ENCODE measurements at regions not wholly inside any gene's neighbourhood (a gene's known extent, or its start where the extent isn't known, plus 50 kb on each side); places are given as distances from the start of the nearest gene placed in this dataset.

DNA sequence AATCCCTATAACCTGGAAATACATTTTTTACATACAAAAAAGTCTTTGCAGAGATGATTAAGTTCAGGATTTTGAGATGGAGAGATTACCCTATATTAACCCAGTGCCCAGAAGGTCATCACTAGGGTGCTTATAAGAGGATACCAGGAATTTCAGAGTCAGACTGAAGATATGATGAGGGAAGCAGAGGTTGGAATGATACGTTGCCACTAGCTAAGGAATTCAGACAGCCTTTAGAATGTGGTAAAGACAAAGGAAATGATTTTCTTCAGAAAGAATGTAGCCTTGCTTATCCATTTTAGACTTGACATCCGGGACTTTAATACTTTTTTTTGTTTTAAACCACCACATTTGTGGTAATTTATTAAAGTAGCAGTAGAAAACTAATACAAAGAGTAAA lies 2176.8 kb upstream of the C9orf72 start:
- H3K18ac ChIP-seq (ENCODE audit: extremely low read depth, low read length): no peak overlapping the region
- no peak overlapping the region for H2BK20ac ChIP-seq (ENCODE audit: low read length)
- H3K4ac ChIP-seq (replicated peaks; ENCODE audit: insufficient read length, low read depth, low read length): no peak overlapping the region
- no peak overlapping the region for H2AFZ ChIP-seq (ENCODE audit: low read length)
- CTCF ChIA-PET (ENCODE audit: partially characterized antibody): no interaction called here
- no peak overlapping the region for H3K9ac ChIP-seq (replicated peaks in 1 of 4; ENCODE audit: extremely low read depth in 1 of 4, low read depth in 3 of 4, low read length in 3 of 4)
- TF ChIP-seq PHF8 (conservative IDR thresholded peaks at IDR 0.05; ENCODE audit: low read depth, low read length) (no peak), POU5F1 (IDR thresholded peaks at IDR 0.05; ENCODE audit: low read depth, low read length) (no peak), BCL11A (IDR thresholded peaks at IDR 0.05; ENCODE audit: low read depth in 2 of 2, low read length in 2 of 2) (no peak), RFX5 (IDR thresholded peaks at IDR 0.05; ENCODE audit: borderline replicate concordance, low read depth, low read length) (no peak), RBBP5 (IDR thresholded peaks at IDR 0.05; ENCODE audit: borderline replicate concordance, low read depth, low read length) (no peak), RAD21 (IDR thresholded peaks at IDR 0.05 in 1 of 2, conservative IDR thresholded peaks at IDR 0.05 in 1 of 2; ENCODE audit: low read depth in 2 of 2, low read length in 2 of 2) (no peak), SUZ12 (IDR thresholded peaks at IDR 0.05; ENCODE audit: low read length) (no peak), SAP30 (IDR thresholded peaks at IDR 0.05; ENCODE audit: insufficient read depth, insufficient replicate concordance, low read length) (no peak), FOSL1 (IDR thresholded peaks at IDR 0.05; ENCODE audit: insufficient read depth, low read depth, low read length) (no peak), POLR2A (IDR thresholded peaks at IDR 0.05; ENCODE audit: control extremely low read depth in 1 of 2, low read depth in 2 of 2, low read length in 2 of 2) (no peak), SP4 (IDR thresholded peaks at IDR 0.05; ENCODE audit: low read length) (no peak), KDM5A (IDR thresholded peaks at IDR 0.05; ENCODE audit: low read length) (no peak)
- TF ChIP-seq, protein P1, sequence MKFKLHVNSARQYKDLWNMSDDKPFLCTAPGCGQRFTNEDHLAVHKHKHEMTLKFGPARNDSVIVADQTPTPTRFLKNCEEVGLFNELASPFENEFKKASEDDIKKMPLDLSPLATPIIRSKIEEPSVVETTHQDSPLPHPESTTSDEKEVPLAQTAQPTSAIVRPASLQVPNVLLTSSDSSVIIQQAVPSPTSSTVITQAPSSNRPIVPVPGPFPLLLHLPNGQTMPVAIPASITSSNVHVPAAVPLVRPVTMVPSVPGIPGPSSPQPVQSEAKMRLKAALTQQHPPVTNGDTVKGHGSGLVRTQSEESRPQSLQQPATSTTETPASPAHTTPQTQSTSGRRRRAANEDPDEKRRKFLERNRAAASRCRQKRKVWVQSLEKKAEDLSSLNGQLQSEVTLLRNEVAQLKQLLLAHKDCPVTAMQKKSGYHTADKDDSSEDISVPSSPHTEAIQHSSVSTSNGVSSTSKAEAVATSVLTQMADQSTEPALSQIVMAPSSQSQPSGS (IDR thresholded peaks at IDR 0.05; ENCODE audit: low read length): no peak
- no peaks in the 10 kb centered on the region for H3K23me2 ChIP-seq (ENCODE audit: low read depth, low read length)
- H3K23ac ChIP-seq (ENCODE audit: insufficient read length): no peak overlapping the region
- no peak for DNase-seq (ENCODE audit: low read depth in 1 of 2, low spot score in 2 of 2)
- no peaks in the 10 kb centered on the region for H3K36me3 ChIP-seq (ENCODE audit: control insufficient read depth in 2 of 4, insufficient read depth in 4 of 4, low read length in 3 of 4)
- no peak overlapping the region for H2AK5ac ChIP-seq (ENCODE audit: low read depth, low read length)
- H4K8ac ChIP-seq (ENCODE audit: extremely low read depth, insufficient read depth, low read length): no peak overlapping the region
- no peak overlapping the region for H3K27ac ChIP-seq (ENCODE audit: low read depth, low read length)
- no peaks in the 10 kb centered on the region for H3K79me2 ChIP-seq (ENCODE audit: control insufficient read depth in 1 of 2, insufficient read depth in 2 of 2, low read length in 2 of 2)
- no peak overlapping the region for H3K56ac ChIP-seq (replicated peaks; ENCODE audit: insufficient read length, low read depth, low read length)
- H2BK5ac ChIP-seq (ENCODE audit: low read depth, low read length): no peak overlapping the region
- WGBS, 2 experiments (ENCODE audit: extremely low coverage in 1 of 2, insufficient coverage in 1 of 2, insufficient read length in 1 of 2, insufficient replicate concordance in 2 of 2, low coverage in 1 of 2, low lambda C conversion rate in 2 of 2, missing lambda C conversion rate in 1 of 2): 87% methylated on average over 2 of the region's 2 CpGs; no CpG with 5 or more reads in 1 of the 2 experiments
- no peak overlapping the region for H2BK12ac ChIP-seq (ENCODE audit: low read depth, low read length)
- no peaks in the 10 kb centered on the region for H3K9me3 ChIP-seq (ENCODE audit: insufficient read depth in 2 of 2, low read depth in 1 of 2, low read length in 1 of 2)
- H2BK120ac ChIP-seq (replicated peaks; ENCODE audit: low read depth, low read length): no peak overlapping the region
- no peak overlapping the region for H4K5ac ChIP-seq (ENCODE audit: insufficient read length, low read depth, low read length)
- no peak overlapping the region for H4K91ac ChIP-seq (replicated peaks; ENCODE audit: insufficient read length, low read length)
- POLR2A ChIA-PET (ENCODE audit: partially characterized antibody): no interaction called here
- no peak overlapping the region for H3K4me2 ChIP-seq (ENCODE audit: insufficient read depth in 1 of 2, low read depth in 2 of 2, low read length in 2 of 2)
- H4K20me1 ChIP-seq (replicated peaks in 1 of 2; ENCODE audit: control insufficient read depth in 1 of 2, insufficient read depth in 2 of 2, low read length in 2 of 2): no peaks in the 10 kb centered on the region
- H3K4me3 ChIP-seq (ENCODE audit: extremely low read depth in 1 of 4, insufficient read depth in 2 of 4, low read depth in 3 of 4, low read length in 4 of 4): no peak overlapping the region
- no peak for FAIRE-seq
- no peaks in the 10 kb centered on the region for H3K79me1 ChIP-seq (ENCODE audit: low read depth, low read length)
- no peak overlapping the region for H2BK15ac ChIP-seq (ENCODE audit: low read length)
- H3K14ac ChIP-seq (ENCODE audit: insufficient read length): no peak overlapping the region
- no peaks in the 10 kb centered on the region for H3K4me1 ChIP-seq (replicated peaks in 1 of 4; ENCODE audit: control insufficient read depth in 3 of 4, insufficient read depth in 4 of 4, low read length in 3 of 4)
- H3K27me3 ChIP-seq (replicated peaks in 1 of 4; ENCODE audit: control insufficient read depth in 3 of 4, extremely low read depth in 1 of 4, insufficient read depth in 3 of 4, low read length in 3 of 4): no peaks in the 10 kb centered on the region
